NB4 (cell line): ENCODE measurements at regions not wholly inside any gene's neighbourhood (a gene's known extent, or its start where the extent isn't known, plus 50 kb on each side); places are given as distances from the start of the nearest gene placed in this dataset.

Source experiments
- DNase-seq: peaks from one replicate; pipeline ENCODE4 v3.0.0; 2010; ENCODE audit warnings: low read depth
- H3K4me3 ChIP-seq: one replicate; pipeline ENCODE4 v1.5.1; 2011; ENCODE audit warnings: mild to moderate bottlenecking, low read depth, low read length, moderate library complexity
- CTCF ChIP-seq: IDR thresholded peaks from one replicate; pipeline ENCODE4 v1.5.1; 2012; ENCODE audit warnings: low read depth, low read length
- MAX ChIP-seq: IDR thresholded peaks from 2 replicates; pipeline ENCODE4 v1.6.1; 2011; ENCODE audit warnings: low read depth, low read length
- MYC ChIP-seq: IDR thresholded peaks from 2 replicates; pipeline ENCODE4 v1.6.1; 2011; ENCODE audit warnings: low read depth, low read length
- POLR2A ChIP-seq: IDR thresholded peaks from 2 replicates; pipeline ENCODE4 v1.6.1; 2011; ENCODE audit warnings: mild to moderate bottlenecking; ENCODE audit not compliant: insufficient read length; ENCODE audit errors: extremely low read depth

DNA sequence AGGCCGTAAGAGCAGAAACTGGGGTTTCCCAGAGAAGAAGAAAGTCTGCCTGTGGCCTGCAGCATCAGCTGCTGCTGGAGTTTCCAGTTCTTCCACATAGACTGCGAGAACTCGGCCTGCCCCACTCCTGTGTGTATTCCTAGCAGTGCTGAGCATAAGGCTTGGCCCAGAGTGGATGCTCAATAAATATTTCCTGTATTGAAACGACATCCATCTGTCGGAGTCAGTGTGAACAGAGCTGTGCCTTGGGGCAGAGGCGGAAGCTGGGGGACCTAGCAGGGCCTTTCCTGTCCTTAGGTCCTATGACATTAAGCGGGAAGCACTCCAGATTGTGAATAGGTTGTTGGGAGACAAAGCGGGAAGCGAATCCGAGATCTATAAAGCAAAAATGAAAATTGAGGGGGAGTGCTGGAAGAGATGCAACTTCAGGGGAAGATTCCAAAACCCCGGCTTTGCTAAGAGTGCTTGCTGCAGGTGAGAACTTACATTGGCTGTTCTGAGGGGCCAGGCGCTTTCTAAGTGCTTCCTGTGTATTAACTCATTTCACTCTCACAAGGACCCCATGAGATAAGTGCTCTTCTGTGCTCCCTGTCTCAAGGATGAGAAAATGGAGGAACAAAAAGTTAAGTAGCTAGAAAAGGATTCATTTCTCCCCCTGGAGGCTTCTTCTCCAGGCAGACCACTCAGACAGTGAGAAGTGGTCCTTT, 76.1 kb upstream of the CXCL14 start:
- no peak for DNase-seq
- TF ChIP-seq MYC (no peak), MAX (no peak), POLR2A (no peak), CTCF (no peak)

DNA sequence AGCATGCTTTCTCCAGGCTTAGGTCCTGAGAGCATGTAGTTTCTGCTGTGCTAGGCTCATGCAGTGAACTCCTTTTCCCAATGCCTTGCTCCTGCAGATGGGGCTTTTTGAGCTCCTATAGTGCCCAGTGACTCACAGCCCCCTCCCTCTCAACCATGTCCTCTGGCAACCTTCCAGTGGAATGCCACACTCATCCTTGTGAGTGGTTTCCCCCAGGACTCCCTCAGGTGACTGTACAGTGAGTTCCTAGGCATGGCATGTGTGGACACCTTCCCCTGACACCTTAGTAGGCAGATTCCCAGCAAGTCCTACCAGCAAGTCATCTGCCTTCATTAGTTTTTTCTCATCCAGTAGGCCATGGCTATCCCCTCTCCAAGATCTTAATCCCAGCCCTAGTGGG, 72.4 kb upstream of the CXCL14 start:
- DNase-seq, result no peak

More for the DNA sequence above, 76.1 kb upstream of the CXCL14 start:
- H3K4me3 ChIP-seq, result no peak overlapping the region

DNA sequence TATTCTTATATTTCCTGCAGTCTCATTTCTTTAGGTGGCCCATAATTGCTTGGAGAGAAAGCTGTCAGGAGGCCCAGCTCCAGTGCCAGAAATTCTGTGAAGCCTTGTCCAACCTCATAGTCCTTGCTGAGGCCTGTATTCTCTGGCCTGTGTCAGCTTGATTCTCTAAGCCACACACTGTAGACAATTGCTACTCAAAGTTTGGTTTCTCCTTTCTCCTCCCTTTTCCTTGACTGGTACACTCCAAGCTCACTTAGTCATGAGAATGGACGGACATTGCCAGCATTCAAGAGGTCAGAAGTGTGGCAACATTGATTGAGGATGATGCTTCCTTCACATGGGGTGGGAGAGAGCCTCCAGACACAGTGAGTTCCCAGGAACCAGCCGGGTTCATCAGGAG, 71.3 kb upstream of the CXCL14 start:
- TF ChIP-seq CTCF, result no peak
- no peak for TF ChIP-seq POLR2A
- no peak overlapping the region for H3K4me3 ChIP-seq
- DNase-seq, result no peak

More for the DNA sequence above, 72.4 kb upstream of the CXCL14 start:
- TF ChIP-seq MYC (no peak), CTCF (no peak), MAX (no peak), POLR2A (no peak)
- no peak overlapping the region for H3K4me3 ChIP-seq

GRCh38 chr5:135649435-135649834, 70.6 kb upstream of the CXCL14 start:
- no peak overlapping the region for H3K4me3 ChIP-seq
- TF ChIP-seq MAX (no peak), CTCF (no peak), MYC (no peak), POLR2A (no peak)
- DNase-seq, result no peak

- TF ChIP-seq POLR2A (no peak), MYC (no peak), MAX (no peak), CTCF (no peak)
- H3K4me3 ChIP-seq, result no peak overlapping the region
- DNase-seq, result no peak
These were observed 69.3 kb upstream of the CXCL14 start for GRCh38 chr5:135648116-135648515.
